Stimulated activated CD8-positive, alpha-beta memory T cell treated with anti-CD3 and anti-CD28 coated beads, Interleukin-15, amount 100 ng/mL, for 4 hours (primary cell): ENCODE measurements at regions not wholly inside any gene's neighbourhood (a gene's known extent, or its start where the extent isn't known, plus 50 kb on each side); places are given as distances from the start of the nearest gene placed in this dataset.

Experiments
- DNase-seq, 2 donors: peaks; one replicate each; pipeline ENCODE4 v3.0.0-alpha.2; 2020; ENCODE audit warnings: low read depth in 2 of 2

GRCh38 chr12:98144953-98145352, 370.4 kb upstream of the TMPO start:
- DNase-seq, result no peak

- no peak for DNase-seq
These were observed 369.3 kb upstream of the TMPO start for GRCh38 chr12:98146043-98146442.

GRCh38 chr12:98146487-98146886, 368.9 kb upstream of the TMPO start:
- no peak for DNase-seq

- DNase-seq, result no peak
These were observed 366.1 kb upstream of the TMPO start for GRCh38 chr12:98149270-98149669.

DNA sequence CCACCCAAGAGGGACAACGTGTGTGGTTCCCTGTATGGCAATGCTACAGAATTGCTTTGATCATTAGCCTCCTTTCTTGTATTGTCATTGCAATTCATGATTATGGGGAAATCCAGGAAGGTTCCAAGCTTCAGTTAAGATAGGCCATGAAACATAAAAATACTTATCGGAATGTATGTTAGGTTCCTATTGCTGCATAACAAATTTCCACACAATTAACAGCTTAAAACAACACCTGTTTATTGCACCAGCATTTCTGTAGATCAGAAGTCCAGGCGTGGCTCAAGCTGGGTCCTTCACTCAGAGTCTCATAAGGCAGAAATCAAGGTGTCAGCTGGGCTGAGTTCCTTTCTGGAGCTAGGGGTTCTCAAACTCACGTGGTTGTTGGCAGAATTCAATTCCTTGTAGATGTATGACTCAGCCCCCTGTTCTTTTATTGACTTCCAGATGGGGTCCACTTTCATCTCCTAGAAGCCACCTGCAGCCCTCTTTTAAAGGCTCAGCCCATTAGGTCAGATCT, 365.6 kb upstream of the TMPO start:
- DNase-seq, result no peak

- no peak for DNase-seq
These were observed 364.2 kb upstream of the TMPO start for GRCh38 chr12:98151105-98151590.

DNA sequence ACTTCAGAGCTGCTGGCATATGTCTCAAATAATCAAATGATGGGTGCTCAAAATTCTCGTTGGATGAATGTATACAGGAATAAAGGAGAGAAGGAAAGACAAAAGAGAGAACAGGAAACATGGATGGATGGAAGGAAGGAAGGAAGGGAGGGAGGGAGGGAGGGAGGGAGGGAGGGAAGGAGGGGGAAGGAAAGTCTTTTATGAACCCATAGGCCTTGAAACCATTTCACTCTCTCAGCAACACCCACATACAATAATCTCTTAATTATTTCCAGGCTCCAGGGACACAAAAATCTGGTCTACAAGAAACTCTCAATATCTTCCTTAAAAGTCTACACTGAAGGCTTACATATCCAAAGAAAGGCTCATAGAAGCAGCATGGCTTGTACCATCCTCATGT, 363.4 kb upstream of the TMPO start:
- no peak for DNase-seq

DNA sequence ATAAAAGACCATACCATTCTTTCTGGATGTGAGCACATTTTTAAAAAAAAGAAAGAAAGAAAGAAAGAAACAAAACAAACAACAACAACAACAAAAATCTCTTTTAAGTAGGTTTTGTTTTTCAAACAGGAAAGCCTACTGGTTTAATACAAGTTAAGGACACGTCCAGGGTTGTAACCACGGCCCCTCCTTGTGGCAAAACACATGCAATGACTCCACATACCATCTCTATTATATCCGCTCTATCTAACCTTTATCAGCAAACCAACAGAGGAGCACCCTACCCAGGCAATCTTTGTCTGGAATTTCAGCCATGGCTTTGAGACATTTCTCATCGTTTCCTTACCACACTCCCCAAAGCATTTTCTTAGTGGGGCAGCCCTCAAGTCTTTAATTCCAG, 360.5 kb upstream of the TMPO start:
- DNase-seq, result no peak

GRCh38 chr12:98156697-98157096, 358.7 kb upstream of the TMPO start:
- DNase-seq, result no peak

GRCh38 chr12:98162906-98163678, 352.3 kb upstream of the TMPO start:
- no peak for DNase-seq

- DNase-seq, result no peak
These were observed 343.1 kb upstream of the TMPO start for GRCh38 chr12:98172304-98172703.

- no peak for DNase-seq
These were observed 342.6 kb upstream of the TMPO start for GRCh38 chr12:98172801-98173200.

DNA sequence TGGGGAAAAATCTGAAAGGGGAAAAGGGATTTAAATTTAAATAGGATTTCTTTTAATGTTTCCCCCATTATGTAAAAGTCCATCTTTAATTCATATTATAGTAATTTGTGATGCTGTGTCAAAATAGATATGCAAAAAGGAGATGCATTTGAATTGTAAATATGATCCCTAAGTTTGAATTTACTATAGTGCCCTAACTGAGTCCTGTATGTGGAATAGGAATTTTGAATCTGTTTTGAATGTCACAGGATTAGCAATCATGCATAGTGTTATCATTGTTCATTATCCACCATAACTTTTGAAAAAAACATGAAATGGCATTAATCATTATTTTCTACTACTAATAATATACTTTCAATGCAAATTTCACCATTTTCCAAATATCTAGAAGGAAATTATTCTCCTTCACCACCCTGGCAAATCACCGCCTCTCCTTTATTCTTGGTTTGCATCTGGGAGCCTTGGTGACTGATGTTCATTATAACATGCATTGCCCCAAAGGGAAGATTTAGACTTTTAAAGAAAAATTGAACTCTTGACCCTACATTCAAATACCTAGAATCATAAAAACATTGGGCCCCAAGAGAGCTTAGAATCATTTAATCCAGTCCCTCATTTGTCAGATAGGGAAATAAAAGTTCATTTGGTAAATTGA, 341.5 kb upstream of the TMPO start:
- no peak for DNase-seq

GRCh38 chr12:98174428-98174809, 341.0 kb upstream of the TMPO start:
- DNase-seq, result no peak

GRCh38 chr12:98178126-98178525, 337.3 kb upstream of the TMPO start:
- DNase-seq, result no peak

GRCh38 chr12:98179151-98179550, 336.2 kb upstream of the TMPO start:
- DNase-seq, result no peak

GRCh38 chr12:98180603-98181002, 334.8 kb upstream of the TMPO start:
- no peak for DNase-seq

GRCh38 chr12:98182821-98183220, 332.6 kb upstream of the TMPO start:
- DNase-seq, result no peak

DNA sequence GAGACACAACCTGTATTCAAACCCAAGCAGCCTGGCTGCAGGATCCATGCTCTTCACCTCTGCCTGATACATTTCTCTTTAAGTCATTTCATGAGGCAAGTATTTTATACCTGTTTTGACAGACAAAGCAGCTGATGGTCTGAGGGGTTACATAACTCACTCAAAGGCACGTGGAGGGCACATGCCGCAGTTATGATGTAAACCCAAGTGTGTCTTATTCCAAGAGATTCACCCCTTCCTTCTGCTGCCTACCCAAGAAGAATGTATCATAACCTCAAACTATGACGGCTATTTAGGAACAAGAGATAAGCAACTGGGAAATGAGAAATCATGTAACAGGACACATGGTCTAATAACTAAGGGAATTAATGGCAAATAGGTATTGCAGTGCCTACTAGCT, 329.8 kb upstream of the TMPO start:
- DNase-seq, result no peak

- no peak for DNase-seq
These were observed 326.7 kb upstream of the TMPO start for GRCh38 chr12:98188650-98189077.

- no peak for DNase-seq
These were observed 320.8 kb upstream of the TMPO start for GRCh38 chr12:98194591-98194990.

DNA sequence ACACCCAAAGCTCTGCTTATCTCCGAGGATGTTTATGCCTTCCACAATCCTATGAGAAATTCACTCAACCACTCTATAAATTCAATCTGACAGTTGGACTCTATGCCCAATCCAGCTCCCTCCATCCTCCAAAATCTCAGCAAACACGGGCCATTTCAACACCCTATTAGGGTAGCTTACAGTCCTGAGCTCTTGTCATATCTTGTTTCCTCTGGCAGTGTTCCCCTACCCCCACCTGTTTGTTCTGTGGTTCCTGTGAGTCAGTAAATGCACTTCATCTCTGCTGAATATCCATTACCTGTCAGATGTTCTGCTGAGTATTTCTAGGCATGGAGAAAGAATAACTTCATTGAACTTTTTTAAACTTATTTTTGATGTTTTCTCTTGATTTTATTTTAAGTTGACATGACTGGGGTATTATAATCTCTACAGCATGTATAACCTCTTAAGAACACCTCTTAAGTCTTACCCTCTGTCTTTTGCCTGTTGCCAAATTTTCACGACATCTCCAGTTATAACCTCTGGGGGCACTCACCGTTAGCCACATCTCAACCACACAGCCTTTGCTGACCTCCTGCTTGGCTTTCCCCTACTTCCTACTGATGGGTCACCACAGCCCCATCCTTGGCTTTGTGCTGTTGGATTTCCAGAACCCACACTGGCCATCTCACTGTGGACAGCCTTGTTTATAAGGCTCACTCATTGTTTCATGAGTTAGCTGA, 317.0 kb upstream of the TMPO start:
- no peak for DNase-seq

DNA sequence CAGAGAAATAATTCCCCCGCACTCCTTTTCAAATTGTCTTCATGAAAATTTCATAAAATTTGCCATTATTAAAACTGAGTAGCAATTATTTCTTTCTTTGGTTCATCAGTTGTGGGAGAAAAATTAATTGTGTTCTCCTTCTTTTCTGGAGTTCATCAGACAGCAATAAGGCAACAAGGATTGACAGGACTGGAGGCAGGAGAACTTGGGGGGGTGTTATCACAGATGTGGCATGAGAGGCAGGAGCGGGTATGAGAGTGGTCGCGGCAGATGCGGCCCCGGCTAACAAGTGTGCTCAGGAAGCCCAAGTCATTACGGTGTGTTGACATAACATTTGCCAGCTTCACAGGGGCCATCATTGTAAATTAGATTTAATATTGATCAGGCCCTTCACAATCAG, 306.6 kb upstream of the TMPO start:
- no peak for DNase-seq
